ENCODE measurements at regions not wholly inside any gene's neighbourhood (a gene's known extent, or its start where the extent isn't known, plus 50 kb on each side); places are given as distances from the start of the nearest gene placed in this dataset.

GRCh38 chr7:67422601-67423000 lies 426.0 kb downstream of the TYW1 start:
- no peak for DNase-seq (ENCODE audit: low read depth)

GRCh38 chr7:67423065-67423464 lies 426.4 kb downstream of the TYW1 start:
- DNase-seq (ENCODE audit: low read depth): no peak

GRCh38 chr7:67426654-67427053 lies 430.0 kb downstream of the TYW1 start:
- DNase-seq (ENCODE audit: low read depth): no peak

- no peak for DNase-seq (ENCODE audit: low read depth)
Observed at GRCh38 chr7:67429735-67430134, 433.1 kb downstream of the TYW1 start.

GRCh38 chr7:67432536-67433234 lies 436.1 kb downstream of the TYW1 start:
- DNase-seq (ENCODE audit: low read depth): no peak

GRCh38 chr7:67435894-67436535 lies 439.4 kb downstream of the TYW1 start:
- no peak for DNase-seq (ENCODE audit: low read depth)

GRCh38 chr7:67438198-67438882 lies 441.7 kb downstream of the TYW1 start:
- no peak for DNase-seq (ENCODE audit: low read depth)

GRCh38 chr7:67438913-67439505 lies 442.4 kb downstream of the TYW1 start:
- no peak for DNase-seq (ENCODE audit: low read depth)

- DNase-seq (ENCODE audit: low read depth): no peak
Observed at GRCh38 chr7:67440321-67440720, 443.7 kb downstream of the TYW1 start.

GRCh38 chr7:67445728-67446127 lies 449.1 kb downstream of the TYW1 start:
- DNase-seq (ENCODE audit: low read depth): no peak

GRCh38 chr7:67447297-67447696 lies 450.7 kb downstream of the TYW1 start:
- no peak for DNase-seq (ENCODE audit: low read depth)

GRCh38 chr7:67448271-67448670 lies 451.6 kb downstream of the TYW1 start:
- DNase-seq (ENCODE audit: low read depth): no peak

- no peak for DNase-seq (ENCODE audit: low read depth)
Observed at GRCh38 chr7:67450171-67450570, 453.5 kb downstream of the TYW1 start.

- no peak for DNase-seq (ENCODE audit: low read depth)
Observed at GRCh38 chr7:67451306-67451705, 454.7 kb downstream of the TYW1 start.

- DNase-seq (ENCODE audit: low read depth): no peak
Observed at GRCh38 chr7:67452516-67453026, 455.9 kb downstream of the TYW1 start.

- DNase-seq (ENCODE audit: low read depth): no peak
Observed at GRCh38 chr7:67453580-67454380, 457.1 kb downstream of the TYW1 start.

GRCh38 chr7:67455508-67455907 lies 458.9 kb downstream of the TYW1 start:
- DNase-seq (ENCODE audit: low read depth): no peak

GRCh38 chr7:67462781-67463191 lies 466.2 kb downstream of the TYW1 start:
- no peak for DNase-seq (ENCODE audit: low read depth)

GRCh38 chr7:67463316-67463715 lies 466.7 kb downstream of the TYW1 start:
- DNase-seq (ENCODE audit: low read depth): no peak

GRCh38 chr7:67463983-67464382 lies 467.4 kb downstream of the TYW1 start:
- no peak for DNase-seq (ENCODE audit: low read depth)

GRCh38 chr7:67466109-67466508 lies 469.5 kb downstream of the TYW1 start:
- no peak for DNase-seq (ENCODE audit: low read depth)

- no peak for DNase-seq (ENCODE audit: low read depth)
Observed at GRCh38 chr7:67470256-67470751, 473.7 kb downstream of the TYW1 start.
